ENCODE measurements at regions not wholly inside any gene's neighbourhood (a gene's known extent, or its start where the extent isn't known, plus 50 kb on each side); places are given as distances from the start of the nearest gene placed in this dataset.

DNA sequence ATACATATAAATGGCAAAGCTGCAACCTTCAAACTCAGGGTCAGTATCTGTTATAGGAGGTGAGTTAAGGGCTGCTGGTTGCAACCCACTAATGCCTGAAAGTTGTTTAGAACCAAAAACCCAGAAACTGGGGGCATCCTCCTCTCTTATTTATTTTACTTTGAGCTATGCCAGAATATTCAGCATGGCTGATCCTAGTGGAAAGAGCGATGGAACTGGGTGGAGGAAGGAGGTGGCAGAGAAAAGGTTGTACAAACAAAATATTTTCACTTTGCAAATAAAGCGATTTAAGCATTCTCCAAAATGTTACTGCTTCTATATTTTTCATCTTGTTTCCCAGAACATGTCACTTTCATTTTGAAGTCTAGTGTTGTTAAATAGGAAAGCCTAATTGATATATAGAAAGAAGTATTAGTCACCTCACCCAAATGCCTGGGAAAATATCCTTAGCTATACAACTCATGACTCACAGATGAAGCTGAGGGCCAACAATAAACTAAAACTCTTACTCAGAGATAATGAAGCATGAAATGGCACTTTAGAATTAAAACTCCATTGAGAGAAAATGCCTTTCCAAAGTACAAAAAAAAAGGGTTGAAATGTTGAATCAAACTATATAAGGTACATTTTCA, 251.4 kb upstream of the UBE2E3 start:
- TF ChIP-seq CTCF (IDR thresholded peaks at IDR 0.05) (no peak), POLR2A (IDR thresholded peaks at IDR 0.05) (no peak)

GRCh38 chr2:180723712-180724111, 256.7 kb upstream of the UBE2E3 start:
- Histone ChIP-seq H3K27me3 (no peaks in the 10 kb centered on the region), H3K4me3 (replicated peaks in 1 of 3) (no peak overlapping the region), H3K4me1 (no peaks in the 10 kb centered on the region), H3K9me3 (no peaks in the 10 kb centered on the region), H3K27ac (no peak overlapping the region), H3K36me3 (no peaks in the 10 kb centered on the region)
- 79 to 84% methylated on average over 3 of the region's 3 CpGs for WGBS, 2 donors
- intact Hi-C loops (cut with DNase I): no loop called here
- DNase-seq: no peak
- TF ChIP-seq POLR2A (IDR thresholded peaks at IDR 0.05) (no peak), CTCF (IDR thresholded peaks at IDR 0.05) (no peak)

More for the DNA sequence above, 251.4 kb upstream of the UBE2E3 start:
- Histone ChIP-seq H3K4me1 (no peaks in the 10 kb centered on the region), H3K36me3 (no peaks in the 10 kb centered on the region), H3K4me3 (replicated peaks in 1 of 3) (no peak overlapping the region), H3K27me3 (no peaks in the 10 kb centered on the region), H3K27ac (no peak overlapping the region), H3K9me3 (no peaks in the 10 kb centered on the region)
- DNase-seq: no peak
- WGBS, 2 donors: 89 to 92% methylated on average over 2 of the region's 2 CpGs
- intact Hi-C loops (cut with DNase I): no loop called here

GRCh38 chr2:180722551-180723239, 257.7 kb upstream of the UBE2E3 start:
- Histone ChIP-seq H3K4me1 (no peaks in the 10 kb centered on the region), H3K27ac (no peak overlapping the region), H3K36me3 (no peaks in the 10 kb centered on the region), H3K4me3 (replicated peaks in 1 of 3) (no peak overlapping the region), H3K27me3 (no peaks in the 10 kb centered on the region), H3K9me3 (no peaks in the 10 kb centered on the region)
- TF ChIP-seq CTCF (IDR thresholded peaks at IDR 0.05) (no peak), POLR2A (IDR thresholded peaks at IDR 0.05) (no peak)
- no peak for DNase-seq
- 66 to 83% methylated on average over 2 of the region's 2 CpGs for WGBS, 2 donors
- intact Hi-C loops (cut with DNase I): no loop called here

DNA sequence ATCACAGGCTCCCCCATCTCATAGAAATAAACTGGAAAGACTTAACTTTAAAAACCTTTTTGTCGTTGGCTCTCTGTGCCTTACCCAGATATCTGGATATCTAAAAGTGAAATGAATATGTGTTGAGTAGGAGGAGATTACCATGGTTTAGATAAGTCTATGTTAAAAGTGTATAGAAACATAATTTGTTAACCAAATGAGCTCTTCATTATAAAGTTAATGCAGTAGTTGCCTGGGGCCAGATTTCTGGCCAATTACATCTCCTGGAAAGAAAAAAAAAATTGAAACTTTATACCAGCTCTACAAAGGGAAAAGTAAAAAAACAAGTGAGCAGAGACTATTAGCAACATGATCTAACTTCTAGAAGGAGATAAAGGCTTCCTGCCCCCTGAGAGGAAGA, 259.6 kb upstream of the UBE2E3 start:
- intact Hi-C loops (cut with DNase I): no loop called here
- no peak for TF ChIP-seq POLR2A (IDR thresholded peaks at IDR 0.05)
- TF ChIP-seq CTCF (IDR thresholded peaks at IDR 0.05): no peak
- Histone ChIP-seq H3K27me3 (no peaks in the 10 kb centered on the region), H3K9me3 (no peaks in the 10 kb centered on the region), H3K4me1 (no peaks in the 10 kb centered on the region), H3K36me3 (no peaks in the 10 kb centered on the region), H3K27ac (no peak overlapping the region), H3K4me3 (replicated peaks in 1 of 3) (no peak overlapping the region)
- WGBS, 2 donors: 80% methylated on average over 1 of the region's 1 CpG
- DNase-seq: no peak

GRCh38 chr2:180717588-180717987, 262.8 kb upstream of the UBE2E3 start:
- H3K9me3 ChIP-seq: no peaks in the 10 kb centered on the region
- intact Hi-C loops (cut with DNase I): no loop called here
- H3K36me3 ChIP-seq: no peaks in the 10 kb centered on the region
- no peaks in the 10 kb centered on the region for H3K4me1 ChIP-seq
- no peak for DNase-seq
- H3K4me3 ChIP-seq (replicated peaks in 1 of 3): no peak overlapping the region
- no peak for TF ChIP-seq POLR2A (IDR thresholded peaks at IDR 0.05)
- no peak for TF ChIP-seq CTCF (IDR thresholded peaks at IDR 0.05)
- H3K27ac ChIP-seq: no peak overlapping the region
- WGBS, 2 donors: 79 to 89% methylated on average over 3 of the region's 3 CpGs
- H3K27me3 ChIP-seq: no peaks in the 10 kb centered on the region
